GM23338 (cell line): ENCODE measurements at regions not wholly inside any gene's neighbourhood (a gene's known extent, or its start where the extent isn't known, plus 50 kb on each side); places are given as distances from the start of the nearest gene placed in this dataset.

Source experiments
- ATAC-seq: fragments of 200-7000 bp; cut with Tn5 transposase; 3 replicates; pipeline ENCODE4 v1.9.1; 2020
- DNase-seq: peaks from one replicate; pipeline ENCODE4 v3.0.0-alpha.2; 2015; ENCODE audit warnings: low spot score
- H2AFZ ChIP-seq: fragments of 200-600 bp; sonication (generic); 2 replicates; pipeline ENCODE4 v1.8.0; 2016; ENCODE audit warnings: antibody characterized with exemption, mild to moderate bottlenecking, moderate library complexity
- H3F3A ChIP-seq: fragments of 200-600 bp; sonication (generic); replicated peaks from 2 replicates; pipeline ENCODE4 v1.8.0; 2017; ENCODE audit warnings: antibody characterized with exemption, mixed run types, low read depth
- H3K27ac ChIP-seq: fragments of 200-600 bp; sonication (generic); 2 replicates; pipeline ENCODE4 v1.6.1; 2016; ENCODE audit warnings: low read depth
- H3K27me3 ChIP-seq: fragments of 200-600 bp; sonication (generic); 2 replicates; pipeline ENCODE4 v1.8.0; 2016; ENCODE audit warnings: mild to moderate bottlenecking, mixed run types, moderate library complexity; ENCODE audit not compliant: insufficient read depth
- H3K36me3 ChIP-seq: fragments of 200-600 bp; sonication (generic); 2 replicates; pipeline ENCODE4 v1.8.0; 2016; ENCODE audit warnings: mild to moderate bottlenecking; ENCODE audit not compliant: insufficient read depth
- H3K4me1 ChIP-seq: fragments of 200-600 bp; sonication (generic); 2 replicates; pipeline ENCODE4 v1.8.0; 2016; ENCODE audit warnings: mild to moderate bottlenecking, moderate library complexity; ENCODE audit not compliant: insufficient read depth
- H3K4me2 ChIP-seq: fragments of 200-600 bp; sonication (generic); 2 replicates; pipeline ENCODE4 v1.7.1; 2017; ENCODE audit warnings: mixed run types
- H3K4me3 ChIP-seq: fragments of 200-600 bp; sonication (generic); 2 replicates; pipeline ENCODE4 v1.6.1; 2016; ENCODE audit warnings: mixed run types
- H3K79me2 ChIP-seq: fragments of 200-600 bp; sonication (generic); replicated peaks from 2 replicates; pipeline ENCODE4 v1.8.0; 2017; ENCODE audit warnings: mild to moderate bottlenecking; ENCODE audit not compliant: insufficient read depth
- H3K9me2 ChIP-seq: fragments of 200-600 bp; sonication (generic); 2 replicates; pipeline ENCODE4 v1.8.0; 2017; ENCODE audit not compliant: insufficient read depth
- H4K20me1 ChIP-seq: fragments of 200-600 bp; sonication (generic); replicated peaks from 2 replicates; pipeline ENCODE4 v1.8.0; 2017; ENCODE audit warnings: mild to moderate bottlenecking; ENCODE audit not compliant: insufficient read depth
- H3K27ac Mint-ChIP-seq: 2 replicates; pipeline ENCODE4 v1.8.0; 2020; ENCODE audit warnings: inconsistent platforms, mild to moderate bottlenecking, moderate library complexity, mixed read lengths
- H3K27me3 Mint-ChIP-seq: 3 replicates; pipeline ENCODE4 v1.8.0; 2022; ENCODE audit warnings: low read depth, mild to moderate bottlenecking, moderate library complexity, mixed read lengths, inconsistent platforms; ENCODE audit not compliant: insufficient read depth, poor library complexity
- H3K36me3 Mint-ChIP-seq: 3 replicates; pipeline ENCODE4 v1.8.0; 2021; ENCODE audit warnings: low read depth, mild to moderate bottlenecking, inconsistent platforms, moderate library complexity, mixed read lengths
- H3K4me1 Mint-ChIP-seq: 3 replicates; pipeline ENCODE4 v1.8.0; 2020; ENCODE audit warnings: mild to moderate bottlenecking, inconsistent platforms, mixed read lengths
- H3K4me3 Mint-ChIP-seq: 3 replicates; pipeline ENCODE4 v1.8.0; 2021; ENCODE audit warnings: moderate library complexity, mild to moderate bottlenecking, inconsistent platforms, mixed read lengths
- H3K9me3 Mint-ChIP-seq: 3 replicates; pipeline ENCODE4 v1.8.0; 2020; ENCODE audit warnings: moderate library complexity, mild to moderate bottlenecking, inconsistent platforms, mixed read lengths
- CREB1 ChIP-seq: fragments of 250-450 bp; sonication (Bioruptor Pico); IDR thresholded peaks from 2 replicates; pipeline ENCODE4 v1.5.0; 2020; ENCODE audit warnings: low read depth, mild to moderate bottlenecking, moderate library complexity
- CTCF ChIP-seq, 2 experiments: fragments of 200-600 bp in 1 of 2; sonication (generic) in 1 of 2; conservative IDR thresholded peaks; 2 replicates each; pipeline versions ENCODE4 v1.5.1 to v1.6.1; 2016 to 2017; ENCODE audit warnings: antibody characterized with exemption in 2 of 2, low read depth in 2 of 2, mild to moderate bottlenecking in 2 of 2, moderate library complexity in 1 of 2
- EZH2 ChIP-seq: fragments of 200-600 bp; sonication (generic); IDR thresholded peaks from one replicate; pipeline ENCODE4 v1.8.0; 2017; ENCODE audit warnings: antibody characterized with exemption, mild to moderate bottlenecking, low read depth; ENCODE audit not compliant: unreplicated experiment
- EZH2phosphoT487 ChIP-seq: fragments of 200-600 bp; sonication (generic); IDR thresholded peaks from one replicate; pipeline ENCODE4 v1.8.1; 2018; ENCODE audit warnings: antibody characterized with exemption; ENCODE audit not compliant: unreplicated experiment
- JUNB ChIP-seq: IDR thresholded peaks from one replicate; pipeline ENCODE4 v1.6.1; 2016; ENCODE audit warnings: antibody characterized with exemption; ENCODE audit not compliant: unreplicated experiment
- NANOG ChIP-seq: IDR thresholded peaks from 2 replicates; pipeline ENCODE4 v1.6.1; 2016; ENCODE audit warnings: antibody characterized with exemption, borderline replicate concordance
- POLR2AphosphoS5 ChIP-seq: IDR thresholded peaks from 2 replicates; pipeline ENCODE4 v1.6.1; 2016; ENCODE audit warnings: antibody characterized with exemption, low read depth
- REST ChIP-seq: IDR thresholded peaks from one replicate; pipeline ENCODE4 v1.6.1; 2018; ENCODE audit warnings: antibody characterized with exemption; ENCODE audit not compliant: unreplicated experiment
- STAT1 ChIP-seq: IDR thresholded peaks from one replicate; pipeline ENCODE4 v1.6.1; 2016; ENCODE audit warnings: antibody characterized with exemption; ENCODE audit not compliant: unreplicated experiment
- ZNF114 ChIP-seq: fragments of 250-450 bp; sonication (Bioruptor Pico); IDR thresholded peaks from 2 replicates; pipeline ENCODE4 v1.5.0; 2020; ENCODE audit warnings: mild to moderate bottlenecking, moderate library complexity
- ZNF331 ChIP-seq: fragments of 250-450 bp; sonication (Bioruptor Pico); IDR thresholded peaks from 2 replicates; pipeline ENCODE4 v1.5.0; 2020; ENCODE audit warnings: low read depth, mild to moderate bottlenecking, moderate library complexity
- TF ChIP-seq, protein P1 (sequence below): fragments of 250-450 bp; sonication (Bioruptor Pico); IDR thresholded peaks from 2 replicates; pipeline ENCODE4 v1.5.0; 2020; ENCODE audit warnings: mild to moderate bottlenecking, moderate library complexity

DNA sequence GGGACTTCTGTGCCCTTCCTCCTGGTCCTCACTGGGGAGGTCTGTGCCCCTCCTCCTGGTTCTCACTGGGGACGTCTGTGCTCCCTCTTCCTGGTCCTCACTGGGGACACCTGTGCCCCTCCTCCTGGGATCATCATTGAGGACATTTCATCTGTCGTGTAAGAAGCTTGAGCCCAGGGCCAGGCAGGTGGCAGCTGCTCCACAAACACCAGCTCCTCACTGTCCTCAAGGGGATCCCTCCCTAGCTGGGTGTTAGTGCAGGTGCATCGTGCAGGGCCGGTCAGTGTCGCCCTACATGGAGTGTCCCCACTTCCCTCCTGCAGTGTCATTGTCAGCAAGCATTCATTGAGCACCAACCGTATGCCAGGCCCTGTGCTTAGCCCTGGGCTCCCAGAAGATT, 312.7 kb downstream of the PTPRU start:
- Histone ChIP-seq H3K4me2 (no peak overlapping the region), H3K27me3 (no peaks in the 10 kb centered on the region), H4K20me1 (no peaks in the 10 kb centered on the region), H3K36me3 (no peaks in the 10 kb centered on the region), H3K4me1 (no peaks in the 10 kb centered on the region), H3F3A (no peaks in the 10 kb centered on the region), H3K27ac (no peak overlapping the region), H3K4me3 (no peak overlapping the region), H3K9me2 (0 out of 2 replicates have a peak, but pooled peaks cover 2% of the 10 kb centered on the region), H3K79me2 (no peaks in the 10 kb centered on the region), H2AFZ (no peak overlapping the region)
- TF ChIP-seq NANOG: no peak
- no peak for TF ChIP-seq ZNF331 (CRISPR knock-in tag)
- no peak for TF ChIP-seq EZH2phosphoT487
- peaks cover 4% of the 10 kb centered on the region; the same call in 1 of the 3 replicates for H3K4me1 Mint-ChIP-seq
- DNase-seq: no peak
- no peaks in the 10 kb centered on the region for H3K9me3 Mint-ChIP-seq
- H3K36me3 Mint-ChIP-seq: no peaks in the 10 kb centered on the region
- peaks cover 2% of the 10 kb centered on the region for H3K27me3 Mint-ChIP-seq
- H3K4me3 Mint-ChIP-seq: no peak overlapping the region
- no peak overlapping the region for H3K27ac Mint-ChIP-seq
- no peak for ATAC-seq

DNA sequence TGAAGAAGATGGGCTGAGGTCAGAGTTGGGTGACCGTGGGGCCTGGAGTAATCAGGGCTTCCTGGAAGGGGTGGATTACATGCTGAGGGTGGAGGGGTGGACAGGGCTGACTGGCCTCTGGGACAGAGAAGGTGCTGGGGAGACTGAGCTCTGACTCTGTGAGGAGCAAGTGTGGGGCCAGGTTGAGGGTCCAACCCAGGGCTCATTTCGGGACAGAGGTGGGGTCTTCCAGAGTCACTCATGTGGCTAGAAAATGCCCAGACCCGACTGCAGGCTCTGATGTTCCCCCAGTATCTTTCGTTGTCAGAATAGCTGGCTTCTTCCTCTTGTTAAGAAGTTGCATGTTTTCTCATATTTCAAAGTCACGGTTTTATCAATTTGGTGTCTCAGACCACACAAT, 311.8 kb downstream of the PTPRU start:
- no peak for ATAC-seq
- H3K36me3 Mint-ChIP-seq: no peaks in the 10 kb centered on the region
- no peaks in the 10 kb centered on the region for H3K36me3 ChIP-seq
- no peaks in the 10 kb centered on the region for H4K20me1 ChIP-seq
- H3K27ac ChIP-seq: no peak overlapping the region
- H2AFZ ChIP-seq: no peak overlapping the region
- H3K9me2 ChIP-seq: no peaks in the 10 kb centered on the region
- peaks cover 2% of the 10 kb centered on the region for H3K27me3 Mint-ChIP-seq
- no peak overlapping the region for H3K4me3 Mint-ChIP-seq
- peaks cover 4% of the 10 kb centered on the region; the same call in 2 of the 3 replicates for H3K4me1 Mint-ChIP-seq
- no peak overlapping the region for H3K4me2 ChIP-seq
- no peak overlapping the region for H3K4me3 ChIP-seq
- no peaks in the 10 kb centered on the region for H3K4me1 ChIP-seq
- no peaks in the 10 kb centered on the region for H3K9me3 Mint-ChIP-seq
- H3F3A ChIP-seq: no peaks in the 10 kb centered on the region
- no peaks in the 10 kb centered on the region for H3K79me2 ChIP-seq
- H3K27ac Mint-ChIP-seq: no peak overlapping the region
- no peaks in the 10 kb centered on the region for H3K27me3 ChIP-seq
- no peak for DNase-seq
- TF ChIP-seq POLR2AphosphoS5 (no peak), EZH2phosphoT487 (no peak), NANOG (no peak), ZNF114 (CRISPR knock-in tag) (no peak), CTCF (conservative IDR thresholded peaks at IDR 0.05; ENCODE audit: low read depth in 2 of 2) (no peak), CREB1 (CRISPR knock-in tag) (no peak), EZH2 (no peak), STAT1 (no peak), JUNB (no peak), REST (no peak)
- TF ChIP-seq, protein P1, sequence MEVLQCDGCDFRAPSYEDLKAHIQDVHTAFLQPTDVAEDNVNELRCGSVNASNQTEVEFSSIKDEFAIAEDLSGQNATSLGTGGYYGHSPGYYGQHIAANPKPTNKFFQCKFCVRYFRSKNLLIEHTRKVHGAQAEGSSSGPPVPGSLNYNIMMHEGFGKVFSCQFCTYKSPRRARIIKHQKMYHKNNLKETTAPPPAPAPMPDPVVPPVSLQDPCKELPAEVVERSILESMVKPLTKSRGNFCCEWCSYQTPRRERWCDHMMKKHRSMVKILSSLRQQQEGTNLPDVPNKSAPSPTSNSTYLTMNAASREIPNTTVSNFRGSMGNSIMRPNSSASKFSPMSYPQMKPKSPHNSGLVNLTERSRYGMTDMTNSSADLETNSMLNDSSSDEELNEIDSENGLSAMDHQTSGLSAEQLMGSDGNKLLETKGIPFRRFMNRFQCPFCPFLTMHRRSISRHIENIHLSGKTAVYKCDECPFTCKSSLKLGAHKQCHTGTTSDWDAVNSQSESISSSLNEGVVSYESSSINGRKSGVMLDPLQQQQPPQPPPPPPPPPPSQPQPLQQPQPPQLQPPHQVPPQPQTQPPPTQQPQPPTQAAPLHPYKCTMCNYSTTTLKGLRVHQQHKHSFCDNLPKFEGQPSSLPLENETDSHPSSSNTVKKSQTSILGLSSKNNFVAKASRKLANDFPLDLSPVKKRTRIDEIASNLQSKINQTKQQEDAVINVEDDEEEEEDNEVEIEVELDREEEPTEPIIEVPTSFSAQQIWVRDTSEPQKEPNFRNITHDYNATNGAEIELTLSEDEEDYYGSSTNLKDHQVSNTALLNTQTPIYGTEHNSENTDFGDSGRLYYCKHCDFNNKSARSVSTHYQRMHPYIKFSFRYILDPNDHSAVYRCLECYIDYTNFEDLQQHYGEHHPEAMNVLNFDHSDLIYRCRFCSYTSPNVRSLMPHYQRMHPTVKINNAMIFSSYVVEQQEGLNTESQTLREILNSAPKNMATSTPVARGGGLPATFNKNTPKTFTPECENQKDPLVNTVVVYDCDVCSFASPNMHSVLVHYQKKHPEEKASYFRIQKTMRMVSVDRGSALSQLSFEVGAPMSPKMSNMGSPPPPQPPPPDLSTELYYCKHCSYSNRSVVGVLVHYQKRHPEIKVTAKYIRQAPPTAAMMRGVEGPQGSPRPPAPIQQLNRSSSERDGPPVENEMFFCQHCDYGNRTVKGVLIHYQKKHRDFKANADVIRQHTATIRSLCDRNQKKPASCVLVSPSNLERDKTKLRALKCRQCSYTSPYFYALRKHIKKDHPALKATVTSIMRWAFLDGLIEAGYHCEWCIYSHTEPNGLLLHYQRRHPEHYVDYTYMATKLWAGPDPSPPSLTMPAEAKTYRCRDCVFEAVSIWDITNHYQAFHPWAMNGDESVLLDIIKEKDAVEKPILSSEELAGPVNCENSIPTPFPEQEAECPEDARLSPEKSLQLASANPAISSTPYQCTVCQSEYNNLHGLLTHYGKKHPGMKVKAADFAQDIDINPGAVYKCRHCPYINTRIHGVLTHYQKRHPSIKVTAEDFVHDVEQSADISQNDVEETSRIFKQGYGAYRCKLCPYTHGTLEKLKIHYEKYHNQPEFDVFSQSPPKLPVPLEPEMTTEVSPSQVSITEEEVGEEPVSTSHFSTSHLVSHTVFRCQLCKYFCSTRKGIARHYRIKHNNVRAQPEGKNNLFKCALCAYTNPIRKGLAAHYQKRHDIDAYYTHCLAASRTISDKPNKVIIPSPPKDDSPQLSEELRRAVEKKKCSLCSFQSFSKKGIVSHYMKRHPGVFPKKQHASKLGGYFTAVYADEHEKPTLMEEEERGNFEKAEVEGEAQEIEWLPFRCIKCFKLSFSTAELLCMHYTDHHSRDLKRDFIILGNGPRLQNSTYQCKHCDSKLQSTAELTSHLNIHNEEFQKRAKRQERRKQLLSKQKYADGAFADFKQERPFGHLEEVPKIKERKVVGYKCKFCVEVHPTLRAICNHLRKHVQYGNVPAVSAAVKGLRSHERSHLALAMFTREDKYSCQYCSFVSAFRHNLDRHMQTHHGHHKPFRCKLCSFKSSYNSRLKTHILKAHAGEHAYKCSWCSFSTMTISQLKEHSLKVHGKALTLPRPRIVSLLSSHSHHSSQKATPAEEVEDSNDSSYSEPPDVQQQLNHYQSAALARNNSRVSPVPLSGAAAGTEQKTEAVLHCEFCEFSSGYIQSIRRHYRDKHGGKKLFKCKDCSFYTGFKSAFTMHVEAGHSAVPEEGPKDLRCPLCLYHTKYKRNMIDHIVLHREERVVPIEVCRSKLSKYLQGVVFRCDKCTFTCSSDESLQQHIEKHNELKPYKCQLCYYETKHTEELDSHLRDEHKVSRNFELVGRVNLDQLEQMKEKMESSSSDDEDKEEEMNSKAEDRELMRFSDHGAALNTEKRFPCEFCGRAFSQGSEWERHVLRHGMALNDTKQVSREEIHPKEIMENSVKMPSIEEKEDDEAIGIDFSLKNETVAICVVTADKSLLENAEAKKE: no peak
